IMR-90 (cell line): ENCODE measurements at regions not wholly inside any gene's neighbourhood (a gene's known extent, or its start where the extent isn't known, plus 50 kb on each side); places are given as distances from the start of the nearest gene placed in this dataset.
"Not testable (repeated sequence)": the region's sequence is repeated elsewhere in the genome, so short reads cannot be mapped to it uniquely, and the experiment has no call there.

Source experiments
- BHLHE40 ChIP-seq: fragments of 150-350 bp; IDR thresholded peaks from 2 replicates; pipeline ENCODE4 v1.6.1; 2016; ENCODE audit warnings: mild to moderate bottlenecking, low read depth, low read length
- CHD1 ChIP-seq: IDR thresholded peaks from 2 replicates; pipeline ENCODE4 v1.6.1; 2012; ENCODE audit warnings: low read depth, low read length, improper control_type of control experiment
- CTCF ChIP-seq: conservative IDR thresholded peaks from 2 replicates; pipeline ENCODE4 v1.5.1; 2012; ENCODE audit warnings: mild to moderate bottlenecking, low read depth, low read length, improper control_type of control experiment
- ELK1 ChIP-seq: fragments of 150-350 bp; IDR thresholded peaks from 2 replicates; pipeline ENCODE4 v1.6.1; 2016; ENCODE audit warnings: low read depth, mild to moderate bottlenecking, low read length, moderate library complexity, borderline replicate concordance
- MAFK ChIP-seq: IDR thresholded peaks from 2 replicates; pipeline ENCODE4 v1.6.1; 2012; ENCODE audit warnings: low read depth, low read length, improper control_type of control experiment
- MAZ ChIP-seq: IDR thresholded peaks from 2 replicates; pipeline ENCODE4 v1.6.1; 2012; ENCODE audit warnings: low read depth, mild to moderate bottlenecking, low read length, improper control_type of control experiment, moderate library complexity, borderline replicate concordance
- POLR2A ChIP-seq: IDR thresholded peaks from 2 replicates; pipeline ENCODE4 v1.6.1; 2012; ENCODE audit warnings: mild to moderate bottlenecking, low read depth, low read length
- RCOR1 ChIP-seq: IDR thresholded peaks from 2 replicates; pipeline ENCODE4 v1.6.1; 2012; ENCODE audit warnings: mild to moderate bottlenecking, low read length, improper control_type of control experiment; ENCODE audit not compliant: insufficient replicate concordance
- RFX5 ChIP-seq: IDR thresholded peaks from 2 replicates; pipeline ENCODE4 v1.8.0; 2012; ENCODE audit warnings: low read depth, mild to moderate bottlenecking, low read length, moderate library complexity
- SMC3 ChIP-seq: fragments of 150-350 bp; IDR thresholded peaks from 2 replicates; pipeline ENCODE4 v1.6.1; 2016; ENCODE audit warnings: low read depth, mild to moderate bottlenecking, antibody characterized with exemption, low read length, moderate library complexity

- not testable (repeated sequence) for TF ChIP-seq CTCF, ELK1, POLR2A, RCOR1, CHD1, MAZ, BHLHE40, RFX5, MAFK, SMC3
Measured at GRCh38 chr9:14989336-14989735, 79.1 kb upstream of the FREM1 start.
